Loucy (cell line): ENCODE measurements at regions not wholly inside any gene's neighbourhood (a gene's known extent, or its start where the extent isn't known, plus 50 kb on each side); places are given as distances from the start of the nearest gene placed in this dataset.

Experiments
- CTCF ChIP-seq: fragments of 200-600 bp; sonication (generic); conservative IDR thresholded peaks from 2 replicates; pipeline ENCODE4 v1.5.1; 2014; ENCODE audit warnings: mild to moderate bottlenecking, antibody characterized with exemption, low read length
- EZH2phosphoT487 ChIP-seq: fragments of 200-600 bp; IDR thresholded peaks from 2 replicates; pipeline ENCODE4 v1.6.1; 2018; ENCODE audit warnings: antibody characterized with exemption, mild to moderate bottlenecking, moderate library complexity, borderline replicate concordance

- no peak for TF ChIP-seq CTCF
- TF ChIP-seq EZH2phosphoT487, result no peak
Measured at GRCh38 chr13:68026077-68026476, 795.9 kb upstream of the PCDH9 start.
